DND-41 (cell line): ENCODE measurements at regions not wholly inside any gene's neighbourhood (a gene's known extent, or its start where the extent isn't known, plus 50 kb on each side); places are given as distances from the start of the nearest gene placed in this dataset.

ENCODE experiments used
- ATAC-seq: fragments of 200-7000 bp; cut with Tn5 transposase; 3 replicates; pipeline ENCODE4 v1.9.1; 2021; ENCODE audit warnings: low read depth; ENCODE audit not compliant: insufficient read depth
- DNase-seq: peaks from one replicate; pipeline ENCODE4 v3.0.0-alpha.2; 2020
- H2AFZ ChIP-seq: 2 replicates; pipeline ENCODE4 v1.6.0; 2012; ENCODE audit warnings: low read depth, low read length
- H3K27ac ChIP-seq: 2 replicates; pipeline ENCODE4 v1.5.1; 2012; ENCODE audit warnings: low read length, inconsistent platforms
- H3K27me3 ChIP-seq: fragments of 200-600 bp; sonication (generic); 2 replicates; pipeline ENCODE4 v1.6.0; 2012; ENCODE audit warnings: low read length, mild to moderate bottlenecking, inconsistent platforms; ENCODE audit not compliant: insufficient read depth, poor library complexity
- H3K36me3 ChIP-seq: 2 replicates; pipeline ENCODE4 v1.5.1; 2012; ENCODE audit warnings: low read length, inconsistent platforms; ENCODE audit not compliant: insufficient read depth
- H3K4me1 ChIP-seq: 2 replicates; pipeline ENCODE4 v1.5.1; 2012; ENCODE audit warnings: mild to moderate bottlenecking, low read length; ENCODE audit not compliant: insufficient read depth
- H3K4me2 ChIP-seq: 2 replicates; pipeline ENCODE4 v1.6.0; 2012; ENCODE audit warnings: mild to moderate bottlenecking, moderate library complexity, low read length, inconsistent platforms; ENCODE audit not compliant: insufficient read depth
- H3K4me3 ChIP-seq, 2 experiments: fragments of 200-600 bp in 1 of 2; shearing (Covaris generic) in 1 of 2; 2 replicates each; pipeline ENCODE4 v1.5.1; 2012 to 2016; ENCODE audit warnings: inconsistent platforms in 2 of 2, low read length in 2 of 2, mild to moderate bottlenecking in 2 of 2, low read depth in 1 of 2, moderate library complexity in 1 of 2
- H3K79me2 ChIP-seq: 2 replicates; pipeline ENCODE4 v1.6.0; 2012; ENCODE audit warnings: low read length, inconsistent platforms; ENCODE audit not compliant: insufficient read depth
- H3K9ac ChIP-seq: 2 replicates; pipeline ENCODE4 v1.6.0; 2012; ENCODE audit warnings: low read depth, mild to moderate bottlenecking, inconsistent platforms, low read length, moderate library complexity
- H3K9me3 ChIP-seq: 2 replicates; pipeline ENCODE4 v1.5.1; 2012; ENCODE audit warnings: low read length, moderate library complexity, mild to moderate bottlenecking, inconsistent platforms; ENCODE audit not compliant: insufficient read depth, severe bottlenecking
- H4K20me1 ChIP-seq: 2 replicates; pipeline ENCODE4 v1.6.0; 2012; ENCODE audit warnings: low read length; ENCODE audit not compliant: insufficient read depth
- EZH2 ChIP-seq: IDR thresholded peaks from 3 replicates; pipeline ENCODE4 v1.6.1; 2012; ENCODE audit warnings: borderline replicate concordance, low read depth, mild to moderate bottlenecking, moderate library complexity, low read length, inconsistent platforms; ENCODE audit not compliant: severe bottlenecking
- TF ChIP-seq, protein P1 (sequence below): IDR thresholded peaks from 2 replicates; pipeline ENCODE4 v1.5.1; 2012; ENCODE audit warnings: borderline replicate concordance, low read length, moderate library complexity, mild to moderate bottlenecking; ENCODE audit not compliant: poor library complexity, severe bottlenecking; ENCODE audit errors: extremely low read depth

DNA sequence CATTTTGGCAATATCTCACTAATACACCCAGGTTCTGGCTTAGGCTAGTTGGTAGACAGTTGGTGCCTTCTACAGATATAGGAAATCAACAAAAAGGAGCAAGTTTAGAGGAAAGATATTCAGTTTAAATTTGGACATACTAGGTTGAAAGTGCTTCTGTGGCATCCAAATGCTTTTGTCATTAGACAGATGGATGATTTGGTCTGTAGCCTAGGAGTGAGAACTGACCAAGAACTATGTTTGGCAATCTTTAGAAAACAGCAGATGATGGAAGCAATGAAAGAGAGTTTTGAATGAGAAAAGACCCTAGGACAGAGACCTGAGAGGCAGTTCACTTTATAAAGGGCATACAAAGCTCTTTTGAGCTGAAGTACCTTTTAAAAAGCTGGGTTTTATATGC, 201.3 kb upstream of the FSHR start:
- Histone ChIP-seq H3K9ac (no peak overlapping the region), H3K4me1 (no peaks in the 10 kb centered on the region), H3K4me2 (no peak overlapping the region), H2AFZ (no peak overlapping the region), H3K27me3 (no peaks in the 10 kb centered on the region), H3K79me2 (no peaks in the 10 kb centered on the region), H3K9me3 (no peaks in the 10 kb centered on the region), H3K4me3 (no peak overlapping the region), H3K36me3 (no peaks in the 10 kb centered on the region), H4K20me1 (no peaks in the 10 kb centered on the region), H3K27ac (no peak overlapping the region)
- TF ChIP-seq EZH2 = no peak
- TF ChIP-seq, protein P1, sequence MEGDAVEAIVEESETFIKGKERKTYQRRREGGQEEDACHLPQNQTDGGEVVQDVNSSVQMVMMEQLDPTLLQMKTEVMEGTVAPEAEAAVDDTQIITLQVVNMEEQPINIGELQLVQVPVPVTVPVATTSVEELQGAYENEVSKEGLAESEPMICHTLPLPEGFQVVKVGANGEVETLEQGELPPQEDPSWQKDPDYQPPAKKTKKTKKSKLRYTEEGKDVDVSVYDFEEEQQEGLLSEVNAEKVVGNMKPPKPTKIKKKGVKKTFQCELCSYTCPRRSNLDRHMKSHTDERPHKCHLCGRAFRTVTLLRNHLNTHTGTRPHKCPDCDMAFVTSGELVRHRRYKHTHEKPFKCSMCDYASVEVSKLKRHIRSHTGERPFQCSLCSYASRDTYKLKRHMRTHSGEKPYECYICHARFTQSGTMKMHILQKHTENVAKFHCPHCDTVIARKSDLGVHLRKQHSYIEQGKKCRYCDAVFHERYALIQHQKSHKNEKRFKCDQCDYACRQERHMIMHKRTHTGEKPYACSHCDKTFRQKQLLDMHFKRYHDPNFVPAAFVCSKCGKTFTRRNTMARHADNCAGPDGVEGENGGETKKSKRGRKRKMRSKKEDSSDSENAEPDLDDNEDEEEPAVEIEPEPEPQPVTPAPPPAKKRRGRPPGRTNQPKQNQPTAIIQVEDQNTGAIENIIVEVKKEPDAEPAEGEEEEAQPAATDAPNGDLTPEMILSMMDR = no peak
- no peak for DNase-seq
- ATAC-seq = no peak

DNA sequence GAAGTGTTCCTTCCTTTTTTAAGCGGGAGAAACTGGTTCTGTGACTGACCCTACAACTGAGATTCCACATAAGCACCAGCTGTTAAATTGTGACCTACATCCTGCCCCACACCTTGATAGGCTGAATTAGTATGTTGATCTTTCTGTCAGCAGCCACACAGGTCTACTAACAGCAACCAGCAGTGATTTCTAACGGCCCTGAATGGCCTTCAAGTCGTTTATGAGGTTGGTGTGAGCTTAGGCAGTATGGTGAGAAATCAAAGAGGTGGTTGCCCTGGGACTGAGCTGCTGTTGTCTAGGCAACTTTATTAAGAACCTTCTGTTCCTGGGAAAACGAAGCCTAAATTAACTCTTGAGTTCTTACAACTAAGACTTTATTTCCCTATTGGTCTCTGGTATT, 197.2 kb upstream of the FSHR start:
- Histone ChIP-seq H3K27ac (no peak overlapping the region), H3K4me2 (no peak overlapping the region), H2AFZ (no peak overlapping the region), H3K27me3 (no peaks in the 10 kb centered on the region), H3K79me2 (no peaks in the 10 kb centered on the region), H3K9ac (no peak overlapping the region), H3K9me3 (no peaks in the 10 kb centered on the region), H3K36me3 (no peaks in the 10 kb centered on the region), H3K4me1 (no peaks in the 10 kb centered on the region), H4K20me1 (no peaks in the 10 kb centered on the region), H3K4me3 (no peak overlapping the region)
- ATAC-seq (no peak), DNase-seq (no peak)
- TF ChIP-seq, protein P1 = no peak
- no peak for TF ChIP-seq EZH2

DNA sequence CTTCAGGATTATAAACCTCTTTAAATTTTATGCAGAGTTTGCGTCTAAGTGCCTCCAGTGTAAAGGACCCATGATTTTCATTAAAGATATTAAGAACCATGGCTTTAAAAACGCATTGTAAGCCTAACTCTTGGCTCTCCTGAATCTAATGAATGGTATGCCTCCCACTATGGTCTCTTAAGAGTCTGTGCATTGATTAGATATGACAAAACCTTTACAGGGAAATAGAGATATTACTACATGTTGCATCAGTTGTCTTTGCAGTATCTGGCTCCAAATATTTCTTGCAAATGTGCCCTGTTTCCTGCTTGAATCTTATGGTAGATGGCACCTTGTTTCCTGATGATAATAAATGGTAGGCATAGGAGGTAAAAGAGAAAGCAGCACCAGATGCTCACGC, 189.3 kb upstream of the FSHR start:
- Histone ChIP-seq H2AFZ (no peak overlapping the region), H3K36me3 (no peaks in the 10 kb centered on the region), H3K27ac (no peak overlapping the region), H3K4me2 (no peak overlapping the region), H3K9ac (no peak overlapping the region), H3K4me1 (no peaks in the 10 kb centered on the region), H3K9me3 (no peaks in the 10 kb centered on the region), H3K4me3 (no peak overlapping the region), H3K79me2 (no peaks in the 10 kb centered on the region), H4K20me1 (no peaks in the 10 kb centered on the region), H3K27me3 (no peaks in the 10 kb centered on the region)
- TF ChIP-seq, protein P1 = no peak
- no peak for TF ChIP-seq EZH2
- ATAC-seq = no peak
- DNase-seq = no peak

DNA sequence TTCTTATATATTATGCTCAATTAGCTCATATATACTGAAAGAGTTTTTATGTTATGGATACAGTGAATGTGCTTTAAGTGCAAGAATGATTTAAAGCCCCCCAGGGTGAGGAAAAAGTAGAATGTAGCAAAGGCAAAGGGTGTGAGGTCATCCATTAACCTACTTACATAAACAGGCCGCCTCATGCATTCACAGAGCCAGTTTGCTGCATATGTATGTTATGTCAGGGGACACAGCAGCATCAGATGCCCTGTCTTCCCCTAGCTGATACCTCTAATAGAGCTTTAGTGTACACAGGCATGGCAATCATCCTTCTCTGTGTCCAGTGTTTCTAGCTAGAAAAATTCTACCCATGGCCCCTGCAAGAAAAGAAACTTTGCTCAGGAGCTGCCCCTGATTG, 187.8 kb upstream of the FSHR start:
- H3K9ac ChIP-seq = no peak overlapping the region
- no peak overlapping the region for H2AFZ ChIP-seq
- TF ChIP-seq, protein P1 = no peak
- TF ChIP-seq EZH2 = no peak

More for the DNA sequence above, 187.8 kb upstream of the FSHR start:
- DNase-seq (no peak), ATAC-seq (no peak)
- Histone ChIP-seq H3K4me2 (no peak overlapping the region), H3K27me3 (no peaks in the 10 kb centered on the region), H3K4me3 (no peak overlapping the region), H3K4me1 (no peaks in the 10 kb centered on the region), H3K27ac (no peak overlapping the region), H3K36me3 (no peaks in the 10 kb centered on the region), H3K9me3 (no peaks in the 10 kb centered on the region), H3K79me2 (no peaks in the 10 kb centered on the region), H4K20me1 (no peaks in the 10 kb centered on the region)
